ENCODE measurements at regions not wholly inside any gene's neighbourhood (a gene's known extent, or its start where the extent isn't known, plus 50 kb on each side); places are given as distances from the start of the nearest gene placed in this dataset.

DNA sequence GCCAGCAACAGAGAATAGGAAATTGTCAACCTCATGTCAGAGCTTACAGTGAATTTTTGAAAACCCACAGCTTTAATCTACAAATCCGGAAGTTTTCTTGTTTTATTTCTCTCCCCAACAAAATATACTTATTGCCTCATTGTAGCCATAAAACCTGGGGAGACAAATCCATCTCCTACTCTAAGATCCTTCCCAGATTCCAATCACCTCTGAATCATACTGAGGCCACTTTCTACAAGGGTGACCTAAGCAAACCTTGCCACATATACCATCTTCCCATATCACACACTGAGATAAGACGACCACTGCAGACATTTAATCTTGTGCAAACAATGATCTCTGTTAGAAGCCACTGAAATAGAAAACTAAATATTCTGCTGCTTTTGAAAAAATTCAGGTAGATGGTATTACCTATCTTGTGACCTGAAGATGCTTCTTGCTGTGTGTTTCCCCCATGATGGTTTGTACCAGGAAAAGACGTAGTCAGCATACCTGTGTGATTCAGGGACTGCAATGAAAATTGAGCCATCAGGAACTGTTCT is 171.5 kb upstream of the DUSP10 start:
- no peak for DNase-seq (ENCODE audit: low spot score)

DNA sequence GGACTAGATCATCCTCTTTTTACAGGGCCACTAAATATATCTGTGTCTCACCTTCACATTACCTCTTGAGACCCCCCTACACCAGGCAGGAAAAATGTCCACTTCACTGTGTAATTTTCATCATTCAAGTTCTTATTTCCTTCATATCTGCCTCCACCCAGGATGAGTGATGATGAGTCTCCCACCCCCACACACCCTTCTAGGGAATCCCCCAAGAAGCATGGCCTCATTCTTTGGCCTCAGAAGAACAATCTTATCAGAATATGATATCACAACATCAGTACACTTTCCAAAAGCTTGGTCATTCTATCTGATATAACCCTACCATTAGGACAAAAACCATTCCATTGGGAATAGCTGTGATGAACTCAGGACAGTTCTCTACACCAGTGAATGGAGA is 170.3 kb upstream of the DUSP10 start:
- no peak for DNase-seq (ENCODE audit: low spot score)

DNA sequence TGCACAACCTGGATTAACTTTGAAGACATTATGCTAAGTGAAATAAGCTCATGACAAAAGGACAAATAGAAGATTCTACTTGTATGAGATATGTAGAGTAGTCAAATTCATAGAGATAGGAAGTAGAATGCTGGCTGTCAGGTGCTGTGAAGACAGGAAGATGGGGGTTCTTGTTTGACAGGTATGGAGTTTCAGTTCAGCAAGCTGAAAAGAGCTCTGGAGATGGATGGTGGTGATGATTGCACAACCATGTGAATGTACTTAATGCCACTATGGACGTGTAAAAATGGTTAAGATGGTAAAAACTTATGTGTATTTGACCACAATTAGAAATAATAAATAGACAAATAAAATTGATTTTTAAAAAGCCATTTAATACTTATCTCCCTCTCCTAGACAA is 169.8 kb upstream of the DUSP10 start:
- no peak for DNase-seq (ENCODE audit: low spot score)

DNA sequence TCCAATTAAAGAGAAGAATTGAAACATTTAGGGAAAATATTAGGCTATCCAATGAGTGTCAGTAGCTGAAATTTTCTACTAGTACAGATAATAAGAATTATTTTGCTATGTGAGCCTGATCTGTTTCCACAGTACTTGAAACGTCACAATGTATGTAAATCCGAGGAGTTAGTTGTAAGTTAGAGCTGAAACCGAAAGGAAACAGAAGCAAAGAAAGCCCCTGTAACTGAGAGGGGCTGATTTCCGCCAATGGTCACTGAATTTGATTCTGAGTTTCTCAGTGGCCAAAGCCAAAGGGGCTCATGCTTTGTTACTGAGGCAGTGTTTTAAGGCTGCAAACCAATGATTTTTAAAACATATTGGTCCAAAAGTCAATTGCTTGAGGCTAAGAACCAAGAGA is 168.3 kb upstream of the DUSP10 start:
- no peak for DNase-seq (ENCODE audit: low spot score)

DNA sequence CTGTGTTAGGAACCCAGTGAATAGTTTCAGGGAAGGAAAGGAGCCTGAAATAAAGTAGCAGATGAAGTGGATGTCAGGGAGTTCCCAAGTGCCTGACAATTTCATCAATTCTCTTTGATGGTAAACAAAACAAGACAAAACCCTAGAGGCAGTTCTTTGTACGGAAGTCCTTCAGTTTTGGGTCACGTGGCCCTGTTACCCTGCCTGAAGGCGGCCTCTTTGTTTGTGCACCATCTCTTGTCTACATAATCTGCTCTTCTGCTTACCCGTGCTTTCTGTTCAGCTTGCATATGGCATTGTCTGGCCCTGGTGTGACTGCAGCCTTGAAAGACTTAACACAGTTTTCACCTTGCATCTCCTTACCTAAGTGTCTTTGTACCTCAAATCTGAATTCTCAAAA is 166.7 kb upstream of the DUSP10 start:
- DNase-seq (ENCODE audit: low spot score): no peak

DNA sequence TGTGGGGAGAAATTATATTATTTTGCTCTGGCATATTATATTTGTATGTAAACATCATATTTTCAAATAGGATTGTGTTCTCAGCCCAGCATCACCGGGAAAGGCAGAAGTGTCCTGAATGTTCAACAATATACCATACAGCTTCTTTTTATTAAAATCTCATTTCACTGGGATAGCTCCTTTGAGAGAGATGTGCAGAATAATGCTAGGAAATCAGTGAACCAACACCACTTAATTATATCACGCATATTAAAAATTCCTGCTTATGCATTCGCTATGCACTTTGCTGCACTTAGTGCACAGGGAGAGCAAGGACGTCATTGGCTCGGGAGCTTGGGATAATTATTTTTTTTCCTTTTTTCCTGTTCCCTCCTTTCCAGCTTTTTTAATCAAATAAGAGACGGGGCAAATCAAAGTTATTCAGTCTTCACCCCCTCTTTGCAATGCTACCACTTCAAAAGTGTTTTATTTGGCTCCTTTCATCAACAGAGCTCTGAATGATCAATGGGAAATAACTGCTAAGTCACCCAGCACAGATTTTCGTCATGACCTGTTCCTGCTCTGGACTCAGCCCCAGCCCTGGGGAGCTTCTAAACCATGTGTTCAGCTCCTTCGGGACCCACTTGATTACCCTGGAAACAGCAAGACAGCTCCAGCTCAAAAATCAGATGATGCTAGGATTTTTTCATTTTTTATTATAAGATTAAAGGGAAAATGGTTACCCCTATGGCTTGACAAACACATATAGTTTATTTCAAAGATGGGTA is 165.5 kb upstream of the DUSP10 start:
- no peak for DNase-seq (ENCODE audit: low spot score)

DNA sequence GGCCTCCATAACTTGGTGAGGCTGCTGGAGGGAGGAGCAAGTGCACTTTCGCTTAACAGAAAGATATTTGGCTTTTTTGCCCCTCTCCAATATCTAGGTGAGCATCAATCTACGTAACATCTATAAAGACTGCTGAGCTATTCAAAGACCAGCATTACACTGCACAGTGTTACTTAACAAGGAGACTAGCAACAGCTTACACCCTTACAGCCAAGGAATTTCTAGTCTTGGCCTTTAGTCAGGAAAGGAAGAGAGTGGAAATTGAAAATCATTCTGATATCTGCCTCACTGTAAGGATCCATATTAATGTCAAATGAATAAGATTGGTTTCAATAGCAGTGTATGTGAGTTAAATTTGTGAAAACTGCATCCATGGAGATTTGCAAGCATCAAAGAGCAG is 163.9 kb upstream of the DUSP10 start:
- DNase-seq (ENCODE audit: low spot score): no peak

DNA sequence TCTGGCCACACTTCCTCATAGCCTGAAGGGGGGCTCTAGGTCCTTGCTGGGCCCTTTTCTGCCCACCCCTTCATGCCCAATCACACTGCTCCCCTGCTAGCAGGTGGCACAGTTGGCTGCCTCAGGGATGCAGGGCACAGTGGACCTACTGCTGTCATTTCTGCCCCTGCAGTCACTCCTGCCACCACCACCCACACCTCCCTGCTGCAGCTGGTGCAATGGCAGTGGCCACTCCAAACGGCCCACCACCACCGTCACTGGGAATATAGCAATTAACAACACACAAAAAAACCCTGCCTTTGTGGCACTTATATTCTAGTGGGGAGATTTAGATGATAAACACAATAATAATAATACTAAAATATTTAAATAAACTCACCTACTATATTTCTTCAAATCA is 162.4 kb upstream of the DUSP10 start:
- DNase-seq (ENCODE audit: low spot score): no peak

DNA sequence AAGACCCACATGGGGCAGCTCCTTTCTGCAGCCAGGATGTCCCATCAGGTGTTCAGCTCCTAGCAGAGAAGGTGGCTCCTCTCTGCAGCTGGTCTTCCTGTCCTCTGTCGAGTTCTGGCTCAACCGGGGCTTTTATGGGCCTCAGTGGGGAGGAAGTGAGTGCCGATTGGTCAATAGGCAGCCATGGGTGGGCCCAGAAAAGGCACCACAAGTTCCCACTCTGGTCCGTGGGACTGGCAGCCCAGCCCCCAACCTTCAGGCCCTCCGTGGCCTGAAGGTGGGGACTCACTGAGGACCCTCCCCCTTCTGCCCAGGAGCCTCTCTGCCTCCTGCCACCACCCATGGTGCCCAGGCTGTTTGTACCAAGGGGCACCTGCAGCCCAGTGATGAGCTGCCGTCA is 161.7 kb upstream of the DUSP10 start:
- no peak for DNase-seq (ENCODE audit: low spot score)

DNA sequence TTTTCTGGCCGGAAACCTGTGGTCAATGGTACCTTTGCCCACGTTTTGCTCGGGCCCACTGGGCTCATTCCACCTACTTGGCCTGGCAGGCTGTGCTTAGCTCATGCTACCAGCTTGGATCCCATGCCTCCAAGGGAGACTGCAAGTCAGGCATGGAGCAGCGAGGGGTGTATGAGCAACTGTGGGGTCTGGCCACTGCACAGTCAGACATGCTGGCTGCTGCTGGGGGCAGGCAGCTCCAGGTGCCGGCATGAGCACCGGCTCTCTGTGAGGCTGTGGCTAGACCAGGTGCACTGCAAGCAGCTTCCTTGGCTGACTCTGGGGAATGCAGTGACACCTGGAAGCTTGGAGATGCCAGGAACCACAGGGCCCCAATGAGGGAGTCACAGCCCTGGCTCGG is 161.1 kb upstream of the DUSP10 start:
- no peak for DNase-seq (ENCODE audit: low spot score)

DNA sequence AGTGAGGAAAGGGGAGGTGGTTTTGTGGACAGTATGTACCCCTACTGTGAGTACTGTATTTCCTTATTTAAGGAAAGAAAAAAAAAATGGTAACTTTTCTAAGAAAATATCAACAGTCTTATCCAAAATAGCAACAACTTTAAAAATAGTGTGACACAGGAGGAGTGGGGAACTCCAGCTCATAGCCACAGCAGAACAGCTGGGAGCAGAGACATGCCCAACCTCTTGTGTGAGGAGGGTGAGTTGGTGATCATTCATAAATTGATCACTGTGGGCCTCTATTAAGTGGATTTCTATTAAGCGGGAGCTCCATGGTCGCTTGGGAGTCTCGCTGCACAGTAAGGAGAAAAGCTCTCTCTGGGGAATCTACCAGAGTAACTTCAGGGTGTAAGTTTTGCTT is 158.8 kb upstream of the DUSP10 start:
- DNase-seq (ENCODE audit: low spot score): no peak

DNA sequence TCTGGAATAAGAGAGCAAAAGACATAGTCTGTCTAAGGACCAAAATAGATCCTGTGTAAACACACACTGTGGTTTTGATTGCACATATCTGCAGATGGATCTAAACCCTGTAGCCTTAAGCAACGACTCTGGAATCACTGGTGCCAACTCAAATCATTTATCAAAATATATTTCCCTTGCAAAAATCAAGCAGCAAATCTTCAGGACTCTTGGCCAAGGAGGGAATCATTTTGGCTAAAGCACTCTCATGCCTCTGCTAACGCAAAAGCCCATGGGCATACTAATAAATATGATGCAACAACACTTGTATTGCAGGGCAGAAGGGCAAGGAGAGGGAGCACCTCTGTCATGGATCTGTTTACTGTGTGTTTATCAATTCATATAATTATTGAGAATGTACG is 155.4 kb upstream of the DUSP10 start:
- no peak for DNase-seq (ENCODE audit: low spot score)

DNA sequence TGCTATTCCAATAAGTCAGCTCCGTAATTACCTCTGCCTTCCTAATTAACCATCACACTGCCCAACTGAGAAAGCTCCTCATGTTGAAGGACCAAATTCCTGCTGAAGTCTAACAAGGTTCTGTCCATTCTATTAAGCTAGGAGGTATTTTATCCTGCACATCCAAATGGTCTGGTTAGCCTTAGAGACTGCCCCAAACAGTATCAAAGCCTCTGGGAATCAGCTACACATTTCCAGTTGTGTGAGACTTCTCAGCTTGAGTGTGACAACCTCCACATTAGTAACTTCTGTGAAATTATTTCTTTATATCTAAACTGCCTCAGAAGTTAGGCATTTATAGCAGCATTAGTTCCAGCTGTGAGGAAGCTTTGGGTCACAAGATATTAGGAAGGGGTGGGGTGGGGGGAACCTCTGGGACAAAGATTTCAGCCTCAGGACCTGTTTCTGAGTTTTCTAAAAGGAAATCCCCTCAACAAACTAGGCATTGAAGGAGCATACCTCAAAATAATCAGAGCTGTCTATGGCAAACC is 150.5 kb upstream of the DUSP10 start:
- no peak for DNase-seq (ENCODE audit: low spot score)

DNA sequence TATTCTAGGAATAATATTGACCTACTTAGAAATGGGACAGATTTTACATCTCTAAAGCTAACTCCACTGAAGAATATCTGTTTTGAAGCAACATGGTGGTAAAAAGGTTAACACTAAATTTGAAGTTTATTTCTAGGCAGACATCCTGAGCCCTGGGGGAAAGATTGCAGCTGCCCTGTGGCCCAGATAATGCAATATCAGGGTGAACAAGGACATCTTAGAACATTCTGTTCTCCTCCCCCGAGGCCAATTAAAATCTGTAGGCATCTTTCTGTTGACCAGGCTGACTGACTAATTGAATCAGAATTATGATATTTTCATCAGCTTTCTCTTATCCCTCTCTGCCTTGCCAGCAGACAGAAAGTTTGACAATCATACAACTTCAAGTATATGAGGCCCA is 149.8 kb upstream of the DUSP10 start:
- DNase-seq (ENCODE audit: low spot score): no peak

DNA sequence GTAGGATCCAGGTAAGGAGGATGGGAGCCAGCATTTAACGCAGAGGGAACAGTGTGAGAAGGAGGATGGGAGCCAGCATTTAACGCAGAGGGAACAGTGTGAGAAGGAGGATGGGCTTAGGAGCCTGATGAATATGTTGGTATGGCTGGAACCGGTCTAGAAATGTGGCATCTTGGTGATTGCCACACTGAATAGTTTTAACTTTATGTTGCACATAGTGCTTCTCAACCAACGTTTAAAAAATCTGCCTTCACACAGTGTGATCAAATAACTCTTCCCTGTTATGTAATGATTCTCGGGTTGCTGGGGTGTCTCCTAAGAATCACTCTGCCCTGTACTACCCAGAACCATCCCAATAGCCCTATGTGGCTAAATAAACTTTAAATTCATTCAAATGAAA is 146.9 kb upstream of the DUSP10 start:
- no peak for DNase-seq (ENCODE audit: low spot score)

DNA sequence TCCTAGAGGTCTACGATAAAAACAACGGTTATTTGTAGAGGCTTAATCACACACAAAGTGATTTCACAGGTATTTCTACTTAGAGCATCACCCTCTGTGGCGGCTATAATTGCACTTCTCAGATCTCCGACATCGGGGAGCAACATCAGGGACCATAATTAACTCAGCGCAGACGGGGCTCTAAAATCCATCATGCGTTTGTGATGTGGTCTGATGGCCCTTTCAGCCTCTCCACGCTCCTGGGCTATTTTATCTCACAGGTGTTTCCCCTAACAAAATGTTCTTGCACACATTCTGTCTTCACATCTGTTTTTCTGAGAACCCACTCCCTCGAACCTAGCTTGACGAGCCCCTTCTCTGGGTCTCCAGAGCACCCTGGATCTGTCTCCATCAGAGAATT is 146.3 kb upstream of the DUSP10 start:
- DNase-seq (ENCODE audit: low spot score): no peak

DNA sequence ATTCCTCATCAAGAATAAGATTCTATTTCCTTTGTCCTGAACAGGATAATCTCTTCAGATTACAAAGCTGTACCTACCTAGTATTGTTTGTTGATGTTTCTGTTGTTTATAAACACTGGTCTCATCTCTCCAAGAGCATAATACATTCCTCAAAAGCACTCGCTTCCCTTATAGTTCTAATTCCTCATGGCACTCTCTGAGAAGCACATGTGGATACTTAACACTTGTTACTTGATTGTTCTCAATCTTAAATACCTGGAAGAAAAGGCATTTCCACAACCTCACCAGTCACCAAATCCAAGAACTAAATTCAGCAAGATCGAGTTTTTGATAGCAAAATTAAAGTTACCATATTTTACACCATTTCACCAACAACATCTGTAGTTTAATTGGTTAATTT is 145.9 kb upstream of the DUSP10 start:
- no peak for DNase-seq (ENCODE audit: low spot score)

DNA sequence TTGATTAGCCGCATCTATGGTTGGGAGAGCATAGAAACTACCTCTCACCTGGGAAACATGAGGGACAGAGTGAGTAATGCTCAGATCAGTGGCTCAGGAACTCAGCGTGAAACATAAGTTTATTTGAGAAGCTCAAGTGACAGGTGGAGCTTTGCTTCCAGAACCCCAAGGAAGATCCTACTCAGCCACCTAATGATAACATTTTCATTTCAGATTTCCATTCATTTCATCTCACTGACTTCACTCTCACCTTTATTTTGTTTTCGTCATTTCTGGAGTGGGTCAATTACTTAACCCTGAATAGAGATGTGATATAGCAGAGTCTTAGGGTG is 145.5 kb upstream of the DUSP10 start:
- no peak for DNase-seq (ENCODE audit: low spot score)

DNA sequence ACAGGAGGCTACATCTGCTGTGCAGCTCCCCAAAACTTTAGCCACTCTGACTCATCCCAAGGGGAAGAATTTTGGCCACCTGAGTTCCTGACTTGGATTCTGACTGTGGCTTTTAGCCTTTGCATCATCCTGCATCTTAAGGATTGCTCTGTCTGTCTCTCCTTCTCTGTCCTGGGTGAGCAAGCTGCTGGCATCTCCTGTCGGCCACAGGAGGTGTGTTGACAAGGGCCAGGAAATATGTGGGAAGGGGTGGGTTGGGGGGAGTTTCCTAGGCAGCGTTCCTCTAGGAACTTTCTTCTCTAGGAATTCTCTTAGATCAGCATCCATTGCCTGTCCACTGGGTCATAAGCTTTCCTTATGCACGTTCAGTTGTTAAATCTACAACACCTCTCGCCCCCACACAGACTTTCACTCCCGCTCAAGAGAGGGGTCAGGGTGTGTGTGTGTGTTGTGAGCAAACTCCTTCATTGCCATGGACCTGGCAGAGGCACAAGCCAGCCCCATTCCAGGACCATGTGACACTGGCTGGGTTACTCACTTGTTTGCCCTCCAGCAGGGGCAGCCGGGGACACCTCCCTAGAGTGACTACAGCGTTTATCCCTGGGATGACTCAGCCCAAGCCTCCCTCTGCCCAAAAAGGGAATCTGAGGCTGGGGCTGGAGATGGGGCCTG is 145.0 kb upstream of the DUSP10 start:
- DNase-seq (ENCODE audit: low spot score): no peak

DNA sequence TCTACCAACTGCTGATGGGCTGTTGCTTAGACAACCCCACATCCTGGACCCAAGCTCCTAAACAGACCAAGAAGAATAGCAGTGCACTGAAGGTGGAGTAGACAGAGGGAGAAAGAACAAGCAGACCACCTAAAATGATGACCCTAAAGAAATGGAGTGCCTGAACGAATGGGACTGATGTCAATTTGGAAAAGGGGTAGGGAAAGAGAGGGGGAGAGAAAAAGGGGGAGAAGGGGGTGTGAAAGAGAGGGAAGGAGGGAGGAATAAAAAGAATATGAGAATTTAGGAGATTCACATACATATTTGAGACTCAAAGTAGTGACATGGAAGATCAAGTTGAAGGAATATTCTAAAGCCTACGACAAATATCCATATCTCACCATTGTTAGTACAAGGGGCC is 144.4 kb upstream of the DUSP10 start:
- no peak for DNase-seq (ENCODE audit: low spot score)

DNA sequence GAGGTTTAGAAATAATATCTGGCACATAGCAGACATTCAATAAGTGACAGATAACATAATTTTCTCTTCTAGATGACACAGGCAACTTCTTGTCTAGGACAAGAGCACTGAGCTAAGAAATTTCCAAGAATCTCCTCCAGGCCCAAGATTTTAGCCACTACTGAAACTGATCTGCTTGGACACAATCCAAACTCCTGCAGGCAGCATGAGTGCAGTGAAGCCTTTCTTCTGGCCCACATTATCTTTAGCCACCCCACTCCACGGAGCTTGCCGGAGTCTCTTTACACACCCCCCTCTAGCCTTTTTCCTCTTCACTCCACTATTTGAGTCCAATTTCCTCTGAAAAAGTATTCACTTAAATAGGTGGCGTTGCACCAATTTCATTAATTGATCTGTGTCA is 142.9 kb upstream of the DUSP10 start:
- no peak for DNase-seq (ENCODE audit: low spot score)

DNA sequence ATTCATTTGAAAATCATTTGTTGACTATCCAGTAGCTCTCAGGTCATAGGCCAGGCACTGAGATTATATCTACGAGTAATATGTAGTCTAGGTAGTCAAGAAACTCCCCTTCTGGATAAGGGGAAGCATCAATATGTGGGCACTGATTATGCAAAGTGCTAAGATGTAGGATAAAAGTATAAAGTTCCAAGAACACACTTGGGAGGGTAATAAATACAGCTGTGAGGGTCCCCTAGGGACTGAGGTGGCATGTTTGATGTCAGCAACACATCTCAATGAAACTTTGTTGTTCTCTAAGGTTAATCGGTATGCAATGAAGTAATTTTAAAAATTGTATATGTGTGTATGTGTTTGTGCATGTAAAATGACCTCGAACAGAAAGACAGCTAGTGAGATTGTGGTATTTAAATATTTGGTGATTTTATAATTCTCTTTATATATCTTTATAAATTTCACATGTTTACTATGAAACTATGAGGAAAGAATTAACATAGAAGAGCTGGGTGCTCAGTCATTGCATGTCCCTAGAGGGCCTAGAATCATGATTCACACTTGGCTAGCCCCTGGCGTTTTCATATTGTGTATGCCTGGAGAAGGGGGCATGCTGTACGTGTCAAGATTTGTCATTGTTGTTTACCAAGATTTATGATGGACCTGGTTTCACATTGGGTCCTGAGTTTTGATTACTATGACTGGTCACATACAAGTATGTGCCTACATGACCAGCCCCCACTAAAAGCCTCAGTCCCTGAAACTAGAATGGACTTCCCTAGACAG is 140.1 kb upstream of the DUSP10 start:
- DNase-seq (ENCODE audit: low spot score): no peak

DNA sequence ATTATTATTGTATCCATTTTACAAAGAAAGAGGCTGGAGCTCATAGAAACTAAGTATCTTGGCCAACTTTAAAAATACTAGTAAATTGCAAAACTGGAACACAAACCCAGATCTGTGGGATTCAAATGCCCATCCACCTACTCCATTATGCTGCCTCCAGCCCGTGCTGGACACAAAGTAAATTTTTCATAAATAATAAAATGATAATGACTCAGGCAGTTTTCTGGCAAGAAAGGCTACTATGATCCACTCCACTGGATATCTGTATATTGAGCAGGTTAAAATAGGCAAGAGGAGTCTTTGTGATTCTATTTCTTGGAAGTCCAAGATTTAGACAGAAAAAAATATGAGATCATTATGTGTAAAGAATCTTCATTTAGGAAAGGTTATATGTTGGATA is 138.3 kb upstream of the DUSP10 start:
- no peak for DNase-seq (ENCODE audit: low spot score)
